Peyer's patch (tissue), 4 donors: ENCODE measurements at regions not wholly inside any gene's neighbourhood (a gene's known extent, or its start where the extent isn't known, plus 50 kb on each side); places are given as distances from the start of the nearest gene placed in this dataset.

Experiments
- DNase-seq, 3 donors: peaks; one replicate each; pipeline ENCODE4 v3.0.0-alpha.2; 2017 to 2019
- H3K27ac ChIP-seq, 4 donors: fragments of 200-600 bp; sonication (generic); one replicate each; pipeline ENCODE4 v1.5.1; 2016 to 2019
- H3K27me3 ChIP-seq, 2 donors: fragments of 200-600 bp; sonication (generic); one replicate each; pipeline ENCODE4 v1.5.1; 2019
- H3K36me3 ChIP-seq, 3 donors: fragments of 200-600 bp; sonication (generic); one replicate each; pipeline ENCODE4 v1.5.1; 2016 to 2019
- H3K4me1 ChIP-seq, 4 donors: fragments of 200-600 bp; sonication (generic); one replicate each; pipeline ENCODE4 v1.5.1; 2016 to 2019
- H3K4me3 ChIP-seq, 4 donors: fragments of 200-600 bp; sonication (generic); 1 replicate in 3 of 4; 2 replicates in 1 of 4; pipeline ENCODE4 v1.5.1; 2016 to 2019; ENCODE audit warnings: mild to moderate bottlenecking in 1 of 4
- H3K9me3 ChIP-seq, 4 donors: fragments of 200-600 bp; sonication (generic); one replicate each; pipeline ENCODE4 v1.5.1; 2016 to 2019; ENCODE audit warnings: mild to moderate bottlenecking in 1 of 4
- POLR2A ChIP-seq, 2 donors: fragments of 450-650 bp; IDR thresholded peaks; one replicate each; pipeline ENCODE4 v1.5.1; 2017; ENCODE audit warnings: antibody characterized with exemption in 2 of 2, mild to moderate bottlenecking in 2 of 2, moderate library complexity in 2 of 2
- TF ChIP-seq, protein P1 (sequence below), 6 experiments: fragments of 450-650 bp in 4 of 6; fragments of 200-600 bp in 2 of 6; sonication (generic) in 1 of 6; IDR thresholded peaks; one replicate each; pipeline ENCODE4 v1.5.1; 2017 to 2019; ENCODE audit warnings: antibody characterized with exemption in 6 of 6, mild to moderate bottlenecking in 3 of 6, moderate library complexity in 1 of 6

DNA sequence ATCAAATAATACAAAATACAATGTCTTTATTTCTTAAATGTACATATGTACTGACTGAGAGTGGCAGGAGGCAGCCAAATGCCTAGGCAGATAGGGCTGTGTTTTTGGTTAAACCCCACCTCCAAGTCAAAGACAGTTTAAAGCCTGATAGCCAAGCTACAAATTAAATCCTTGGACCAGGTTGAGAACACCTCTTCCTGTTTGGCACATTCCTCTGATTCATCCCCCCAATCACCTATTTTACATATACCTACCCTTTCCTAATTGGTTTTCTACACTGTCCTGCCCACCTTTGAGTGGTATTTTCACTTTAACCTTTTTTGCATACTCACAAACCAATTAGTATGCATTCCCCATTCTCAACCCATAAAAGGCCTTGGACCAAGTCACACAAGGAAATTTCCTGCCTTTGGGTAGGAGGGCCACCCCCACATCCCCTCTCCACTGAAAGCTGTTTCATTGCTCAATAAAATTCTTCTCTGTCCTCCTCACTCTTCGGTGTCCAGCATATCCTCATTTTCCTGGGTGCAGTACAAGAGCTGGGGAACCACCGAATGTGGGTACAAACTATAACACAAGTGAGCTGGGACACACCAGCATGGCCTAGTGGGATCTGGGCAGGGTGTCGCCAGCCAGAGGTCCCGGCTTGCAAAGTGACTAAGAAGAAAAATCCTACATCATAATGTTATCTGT lies 149.1 kb downstream of the UBE2E3 start:
- DNase-seq = no peak
- Histone ChIP-seq H3K4me1 (no peaks in the 10 kb centered on the region), H3K4me3 (no peak overlapping the region), H3K9me3 (no peaks in the 10 kb centered on the region), H3K27me3 (no peaks in the 10 kb centered on the region), H3K36me3 (no peaks in the 10 kb centered on the region), H3K27ac (peak overlapping the region in 3 of 4 donors; percentile 7 to 43 (median 25))
- TF ChIP-seq, protein P1, sequence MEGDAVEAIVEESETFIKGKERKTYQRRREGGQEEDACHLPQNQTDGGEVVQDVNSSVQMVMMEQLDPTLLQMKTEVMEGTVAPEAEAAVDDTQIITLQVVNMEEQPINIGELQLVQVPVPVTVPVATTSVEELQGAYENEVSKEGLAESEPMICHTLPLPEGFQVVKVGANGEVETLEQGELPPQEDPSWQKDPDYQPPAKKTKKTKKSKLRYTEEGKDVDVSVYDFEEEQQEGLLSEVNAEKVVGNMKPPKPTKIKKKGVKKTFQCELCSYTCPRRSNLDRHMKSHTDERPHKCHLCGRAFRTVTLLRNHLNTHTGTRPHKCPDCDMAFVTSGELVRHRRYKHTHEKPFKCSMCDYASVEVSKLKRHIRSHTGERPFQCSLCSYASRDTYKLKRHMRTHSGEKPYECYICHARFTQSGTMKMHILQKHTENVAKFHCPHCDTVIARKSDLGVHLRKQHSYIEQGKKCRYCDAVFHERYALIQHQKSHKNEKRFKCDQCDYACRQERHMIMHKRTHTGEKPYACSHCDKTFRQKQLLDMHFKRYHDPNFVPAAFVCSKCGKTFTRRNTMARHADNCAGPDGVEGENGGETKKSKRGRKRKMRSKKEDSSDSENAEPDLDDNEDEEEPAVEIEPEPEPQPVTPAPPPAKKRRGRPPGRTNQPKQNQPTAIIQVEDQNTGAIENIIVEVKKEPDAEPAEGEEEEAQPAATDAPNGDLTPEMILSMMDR (IDR thresholded peaks at IDR 0.05) = no peak
- TF ChIP-seq POLR2A (IDR thresholded peaks at IDR 0.05) = no peak

DNA sequence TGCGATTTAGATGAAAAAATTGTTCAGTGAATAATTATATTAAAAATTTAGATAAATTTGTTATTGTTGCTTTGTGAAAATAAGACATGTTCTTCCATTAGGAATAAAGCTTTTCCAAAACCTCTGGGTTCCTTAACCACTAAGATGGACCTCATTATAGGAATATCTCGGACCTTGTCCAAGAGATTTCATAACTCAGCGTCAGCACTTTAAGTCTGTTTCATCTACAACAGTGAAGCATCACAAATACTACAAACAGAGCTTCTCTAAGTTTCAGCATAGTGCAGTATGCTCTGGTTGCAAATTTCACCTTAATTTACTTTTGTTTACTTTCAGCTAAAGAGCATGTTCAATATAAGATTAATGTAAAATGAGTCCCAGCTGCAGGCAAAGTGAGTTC lies 150.3 kb downstream of the UBE2E3 start:
- no peak for DNase-seq
- no peaks in the 10 kb centered on the region for H3K36me3 ChIP-seq
- no peaks in the 10 kb centered on the region for H3K9me3 ChIP-seq
- TF ChIP-seq, protein P1 (IDR thresholded peaks at IDR 0.05) = no peak
- no peak for TF ChIP-seq POLR2A (IDR thresholded peaks at IDR 0.05)
- H3K4me3 ChIP-seq = no peak overlapping the region
- no peaks in the 10 kb centered on the region for H3K27me3 ChIP-seq
- no peaks in the 10 kb centered on the region for H3K4me1 ChIP-seq
- H3K27ac ChIP-seq = peak overlapping the region in 2 of 4 donors; percentile 38 to 44

DNA sequence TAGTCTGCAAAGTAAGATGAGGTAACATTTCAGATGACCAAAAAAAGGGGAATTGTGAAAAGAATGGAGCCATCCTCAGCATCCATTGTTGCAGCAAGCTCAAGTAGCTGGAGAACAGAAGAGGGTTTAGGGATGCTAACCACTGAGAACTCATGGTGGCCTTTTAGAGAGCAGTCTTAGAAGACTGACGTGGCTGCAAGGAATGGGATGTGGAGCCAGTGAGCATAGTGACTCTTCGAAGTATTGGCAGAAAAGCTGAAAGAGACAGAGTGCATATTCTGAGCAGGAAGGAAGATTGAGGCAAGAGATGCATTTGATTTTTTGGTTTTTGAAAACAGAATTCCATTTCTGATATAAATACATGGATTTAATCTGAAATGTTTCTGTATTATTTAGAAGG lies 151.2 kb downstream of the UBE2E3 start:
- H3K27me3 ChIP-seq = no peaks in the 10 kb centered on the region
- H3K36me3 ChIP-seq = no peaks in the 10 kb centered on the region
- DNase-seq = no peak
- no peak overlapping the region for H3K4me3 ChIP-seq
- H3K9me3 ChIP-seq = no peaks in the 10 kb centered on the region
- no peaks in the 10 kb centered on the region for H3K4me1 ChIP-seq
- H3K27ac ChIP-seq = peak overlapping the region; percentile 8 to 44 (median 24)
- no peak for TF ChIP-seq POLR2A (IDR thresholded peaks at IDR 0.05)
- TF ChIP-seq, protein P1 (IDR thresholded peaks at IDR 0.05) = no peak

- Histone ChIP-seq H3K4me3 (no peak overlapping the region), H3K9me3 (no peaks in the 10 kb centered on the region), H3K27ac (no peak overlapping the region), H3K36me3 (no peaks in the 10 kb centered on the region), H3K27me3 (no peaks in the 10 kb centered on the region), H3K4me1 (no peaks in the 10 kb centered on the region)
- DNase-seq = no peak
- TF ChIP-seq, protein P1 (IDR thresholded peaks at IDR 0.05) = no peak
- TF ChIP-seq POLR2A (IDR thresholded peaks at IDR 0.05) = no peak
These were observed 158.4 kb downstream of the UBE2E3 start for GRCh38 chr2:181138816-181139215.

- Histone ChIP-seq H3K27ac (peak overlapping the region in 3 of 4 donors; percentile 30 to 52 (median 43)), H3K27me3 (no peaks in the 10 kb centered on the region), H3K4me3 (no peak overlapping the region), H3K4me1 (no peaks in the 10 kb centered on the region), H3K9me3 (no peaks in the 10 kb centered on the region), H3K36me3 (no peaks in the 10 kb centered on the region)
- no peak for DNase-seq
- TF ChIP-seq, protein P1 (IDR thresholded peaks at IDR 0.05) = no peak
- TF ChIP-seq POLR2A (IDR thresholded peaks at IDR 0.05) = no peak
These were observed 159.4 kb downstream of the UBE2E3 start for GRCh38 chr2:181139831-181140230.
